ENCODE measurements at regions not wholly inside any gene's neighbourhood (a gene's known extent, or its start where the extent isn't known, plus 50 kb on each side); places are given as distances from the start of the nearest gene placed in this dataset.

- H3K4me1 Mint-ChIP-seq (ENCODE audit: unreplicated experiment), result peaks cover 4% of the 10 kb centered on the region
- H3K27ac Mint-ChIP-seq (ENCODE audit: unreplicated experiment), result no peak overlapping the region
Measured at GRCh38 chr7:64098-64915, 128.1 kb upstream of the FAM20C start.

GRCh38 chr7:64916-65341 is 127.4 kb upstream of the FAM20C start:
- no peaks in the 10 kb centered on the region for H3K36me3 Mint-ChIP-seq (ENCODE audit: low read depth, unreplicated experiment)
- H3K9me3 Mint-ChIP-seq (ENCODE audit: unreplicated experiment), result no peaks in the 10 kb centered on the region
- peaks cover 4% of the 10 kb centered on the region for H3K4me1 Mint-ChIP-seq (ENCODE audit: unreplicated experiment)
- peaks cover 8% of the 10 kb centered on the region for H3K27me3 Mint-ChIP-seq (ENCODE audit: unreplicated experiment)
- no peak for DNase-seq (ENCODE audit: low spot score)
- H3K4me3 Mint-ChIP-seq (ENCODE audit: unreplicated experiment), result no peak overlapping the region
- no peak for TF ChIP-seq CTCF (IDR thresholded peaks at IDR 0.05; ENCODE audit: unreplicated experiment)
- no peak overlapping the region for H3K27ac Mint-ChIP-seq (ENCODE audit: unreplicated experiment)

More at GRCh38 chr7:64098-64915, 128.1 kb upstream of the FAM20C start:
- no peak for TF ChIP-seq CTCF (IDR thresholded peaks at IDR 0.05; ENCODE audit: unreplicated experiment)
- Mint-ChIP-seq H3K27me3 (ENCODE audit: unreplicated experiment) (peaks cover 11% of the 10 kb centered on the region), H3K9me3 (ENCODE audit: unreplicated experiment) (no peaks in the 10 kb centered on the region), H3K4me3 (ENCODE audit: unreplicated experiment) (no peak overlapping the region), H3K36me3 (ENCODE audit: low read depth, unreplicated experiment) (no peaks in the 10 kb centered on the region)
- peak; percentile 44 for DNase-seq (ENCODE audit: low spot score)

GRCh38 chr7:65554-65953 is 126.8 kb upstream of the FAM20C start:
- Mint-ChIP-seq H3K4me3 (ENCODE audit: unreplicated experiment) (no peak overlapping the region), H3K36me3 (ENCODE audit: low read depth, unreplicated experiment) (no peaks in the 10 kb centered on the region), H3K4me1 (ENCODE audit: unreplicated experiment) (peaks cover 4% of the 10 kb centered on the region), H3K27ac (ENCODE audit: unreplicated experiment) (no peak overlapping the region), H3K9me3 (ENCODE audit: unreplicated experiment) (no peaks in the 10 kb centered on the region), H3K27me3 (ENCODE audit: unreplicated experiment) (peaks cover 8% of the 10 kb centered on the region)
- no peak for TF ChIP-seq CTCF (IDR thresholded peaks at IDR 0.05; ENCODE audit: unreplicated experiment)
- DNase-seq (ENCODE audit: low spot score), result no peak

GRCh38 chr7:66296-66695 is 126.1 kb upstream of the FAM20C start:
- peaks cover 8% of the 10 kb centered on the region for H3K27me3 Mint-ChIP-seq (ENCODE audit: unreplicated experiment)
- H3K4me3 Mint-ChIP-seq (ENCODE audit: unreplicated experiment), result no peak overlapping the region

More at GRCh38 chr7:66296-66695, 126.1 kb upstream of the FAM20C start:
- DNase-seq (ENCODE audit: low spot score), result no peak
- Mint-ChIP-seq H3K4me1 (ENCODE audit: unreplicated experiment) (peaks cover 8% of the 10 kb centered on the region), H3K36me3 (ENCODE audit: low read depth, unreplicated experiment) (no peaks in the 10 kb centered on the region), H3K27ac (ENCODE audit: unreplicated experiment) (no peak overlapping the region), H3K9me3 (ENCODE audit: unreplicated experiment) (no peaks in the 10 kb centered on the region)
- TF ChIP-seq CTCF (IDR thresholded peaks at IDR 0.05; ENCODE audit: unreplicated experiment), result no peak

Data from endothelial cell (in vitro differentiated cells).